Keratinocyte (primary cell): ENCODE measurements at regions not wholly inside any gene's neighbourhood (a gene's known extent, or its start where the extent isn't known, plus 50 kb on each side); places are given as distances from the start of the nearest gene placed in this dataset.

ENCODE experiments used
- CTCF ChIP-seq, 3 experiments: IDR thresholded peaks in 1 of 3; conservative IDR thresholded peaks in 1 of 3; optimal IDR thresholded peaks in 1 of 3; 2 replicates in 2 of 3; 3 replicates in 1 of 3; pipeline versions ENCODE3 to v1.5.1; 2011; ENCODE audit warnings: low read length in 3 of 3, mild to moderate bottlenecking in 3 of 3, moderate library complexity in 2 of 3, control low read depth in 1 of 3, inconsistent platforms in 1 of 3; ENCODE audit not compliant: insufficient read depth in 2 of 3; ENCODE audit errors: extremely low read depth in 1 of 3
- EZH2 ChIP-seq: IDR thresholded peaks from one replicate; pipeline ENCODE4 v1.6.1; 2012; ENCODE audit warnings: inconsistent platforms, mild to moderate bottlenecking, low read length, moderate library complexity

GRCh38 chr1:56098946-56099345 is 480.4 kb downstream of the PLPP3 start:
- TF ChIP-seq CTCF (optimal IDR thresholded peaks at IDR 0.05 in 1 of 3, IDR thresholded peaks at IDR 0.05 in 1 of 3, conservative IDR thresholded peaks at IDR 0.05 in 1 of 3; ENCODE audit: extremely low read depth in 1 of 3, insufficient read depth in 2 of 3, low read length in 3 of 3) (no peak), EZH2 (no peak)
